HepG2 (cell line): ENCODE measurements at regions not wholly inside any gene's neighbourhood (a gene's known extent, or its start where the extent isn't known, plus 50 kb on each side); places are given as distances from the start of the nearest gene placed in this dataset.

ENCODE experiments used
- ATAC-seq: fragments of 200-7000 bp; cut with Tn5 transposase; 3 replicates; pipeline ENCODE4 v1.9.1; 2020; ENCODE audit warnings: mild to moderate bottlenecking, moderate library complexity
- BruUV-seq: library from RNA; stranded (reverse); fragments of 400-500 nt; replicated peaks from 2 replicates; lab custom pipeline; 2021; lab: Mats Ljungman, UMichigan
- CTCF ChIA-PET: fragments of 300-600 bp; formaldehyde crosslinking; extraction: SDS; loops from one replicate; lab custom pipeline; 2021; ENCODE audit warnings: low total read pairs, inconsistent platforms, low intra/inter-chr PET ratio; lab: Yijun Ruan, JAX
- POLR2A ChIA-PET: fragments of 350-600 bp; sonication (Branson Sonifier 250); formaldehyde crosslinking; loops from one replicate; lab custom pipeline; 2020; ENCODE audit warnings: antibody characterized with exemption, inconsistent platforms; lab: Yijun Ruan, JAX
- DNase-seq: peaks from one replicate; pipeline ENCODE4 v3.0.0-alpha.2; 2015; ENCODE audit warnings: low spot score
- FAIRE-seq: peaks from 3 replicates; lab custom pipeline; 2011; peaks lifted over from hg19 to GRCh38; lab: Jason Lieb, UNC
- H2AFZ ChIP-seq: one replicate; pipeline ENCODE4 v1.6.1; 2011; ENCODE audit warnings: low read length, inconsistent platforms
- H3K27ac ChIP-seq: fragments of 300-600 bp; 3 replicates; pipeline ENCODE4 v1.8.0; 2011; ENCODE audit warnings: mixed run types, mild to moderate bottlenecking, mixed read lengths, low read length, inconsistent platforms; ENCODE audit not compliant: insufficient read depth; ENCODE audit errors: extremely low read length
- H3K27me3 ChIP-seq, 2 experiments: fragments of 200-600 bp in 1 of 2; 2 replicates in 1 of 2; 3 replicates in 1 of 2; pipeline versions ENCODE4 v1.6.0 to v1.8.0; 2011; ENCODE audit warnings: low read length in 2 of 2, mild to moderate bottlenecking in 2 of 2, moderate library complexity in 2 of 2, inconsistent platforms in 1 of 2; ENCODE audit not compliant: insufficient read depth in 2 of 2, control insufficient read depth in 1 of 2
- H3K36me3 ChIP-seq, 2 experiments: fragments of 200-600 bp in 1 of 2; replicated peaks in 1 of 2; 2 replicates in 1 of 2; 3 replicates in 1 of 2; pipeline versions ENCODE4 v1.5.1 to v1.8.0; 2011; ENCODE audit warnings: low read length in 2 of 2, inconsistent platforms in 1 of 2; ENCODE audit not compliant: insufficient read depth in 2 of 2, control insufficient read depth in 1 of 2
- H3K4me1 ChIP-seq: 2 replicates; pipeline ENCODE4 v1.5.1; 2012; ENCODE audit warnings: low read length, inconsistent platforms; ENCODE audit not compliant: insufficient read depth
- H3K4me2 ChIP-seq: 2 replicates; pipeline ENCODE4 v1.6.0; 2011; ENCODE audit warnings: low read depth, low read length, inconsistent platforms
- H3K4me3 ChIP-seq, 3 experiments: fragments of 200-600 bp in 1 of 3; sonication (generic), shearing (Covaris generic) in 1 of 3; replicated peaks in 1 of 3; 2 replicates each; pipeline ENCODE4 v1.5.1; 2011 to 2016; ENCODE audit warnings: low read length in 3 of 3, inconsistent platforms in 2 of 3, low read depth in 2 of 3, mild to moderate bottlenecking in 2 of 3, control low read depth in 1 of 3, mixed read lengths in 1 of 3; ENCODE audit not compliant: insufficient read depth in 1 of 3
- H3K79me2 ChIP-seq: one replicate; pipeline ENCODE4 v1.6.1; 2011; ENCODE audit warnings: low read length, inconsistent platforms; ENCODE audit not compliant: insufficient read depth
- H3K9ac ChIP-seq: 2 replicates; pipeline ENCODE4 v1.6.0; 2011; ENCODE audit warnings: mild to moderate bottlenecking, low read depth, low read length, inconsistent platforms; ENCODE audit not compliant: insufficient read depth
- H3K9me3 ChIP-seq: 2 replicates; pipeline ENCODE4 v1.5.1; 2012; ENCODE audit warnings: mild to moderate bottlenecking, low read length
- H4K20me1 ChIP-seq: 2 replicates; pipeline ENCODE4 v1.6.0; 2011; ENCODE audit warnings: inconsistent platforms, mild to moderate bottlenecking, low read length, moderate library complexity; ENCODE audit not compliant: insufficient read depth
- ARID5B ChIP-seq: IDR thresholded peaks from 2 replicates; pipeline ENCODE4 v1.4.0; 2020; ENCODE audit warnings: mild to moderate bottlenecking, missing genetic modification reagents
- CENPBD1 ChIP-seq: sonication (generic); formaldehyde crosslinking; IDR thresholded peaks from 2 replicates; pipeline ENCODE4 v1.8.0; 2022; ENCODE audit warnings: missing genetic modification reagents, low read depth, mild to moderate bottlenecking, borderline replicate concordance
- CSRNP2 ChIP-seq: sonication (generic); formaldehyde crosslinking; conservative IDR thresholded peaks from 2 replicates; pipeline ENCODE4 v1.8.0; 2022; ENCODE audit warnings: low read depth, missing genetic modification reagents
- DMTF1 ChIP-seq: sonication (generic); formaldehyde crosslinking; IDR thresholded peaks from 2 replicates; pipeline ENCODE4 v1.4.0; 2020; ENCODE audit warnings: mild to moderate bottlenecking, missing genetic modification reagents
- GZF1 ChIP-seq: sonication (generic); formaldehyde crosslinking; IDR thresholded peaks from 2 replicates; pipeline ENCODE4 v1.5.1; 2020; ENCODE audit warnings: mild to moderate bottlenecking, missing genetic modification reagents
- IKZF4 ChIP-seq: sonication (generic); formaldehyde crosslinking; IDR thresholded peaks from 2 replicates; pipeline ENCODE4 v1.5.1; 2020; ENCODE audit warnings: borderline replicate concordance, mild to moderate bottlenecking, low read depth, missing genetic modification reagents; ENCODE audit errors: not compliant biosample characterization
- SIX1 ChIP-seq: sonication (generic); formaldehyde crosslinking; IDR thresholded peaks from 2 replicates; pipeline ENCODE4 v1.4.0; 2020; ENCODE audit warnings: missing genetic modification reagents, borderline replicate concordance
- SMAD9 ChIP-seq: sonication (generic); formaldehyde crosslinking; IDR thresholded peaks from 2 replicates; pipeline ENCODE4 v1.5.1; 2020; ENCODE audit warnings: mild to moderate bottlenecking, missing genetic modification reagents
- SRSF4 ChIP-seq: fragments of 200-400 bp; formaldehyde crosslinking; IDR thresholded peaks from one replicate; pipeline ENCODE4 v1.6.1; 2018; ENCODE audit warnings: mild to moderate bottlenecking, low read depth, low read length, moderate library complexity; ENCODE audit not compliant: poor library complexity, severe bottlenecking
- ZNF124 ChIP-seq: sonication (generic); formaldehyde crosslinking; IDR thresholded peaks from 2 replicates; pipeline ENCODE4 v1.4.0; 2020; ENCODE audit warnings: missing genetic modification reagents
- ZNF335 ChIP-seq: sonication (generic); formaldehyde crosslinking; IDR thresholded peaks from 2 replicates; pipeline ENCODE4 v1.4.0; 2020; ENCODE audit warnings: missing genetic modification reagents
- WGBS: methylation state at CpG from one replicate; pipeline ENCODE4 v1.1.6; 2017; ENCODE audit warnings: low lambda C conversion rate; 5-methylcytosine and 5-hydroxymethylcytosine counted together
- in situ Hi-C: cut with HindIII; loops from 2 replicates; pipeline ENCODE4 v1.10.0; 2017; ENCODE audit warnings: low pct_unique_long_range_greater_than_20kb; ENCODE audit not compliant: extremely low pct_ligation_motif_present
- intact Hi-C: fragments of 100-400 bp; cut with micrococcal nuclease; formaldehyde crosslinking; loops from one replicate; pipeline ENCODE4 v1.10.0; 2022; ENCODE audit not compliant: unreplicated experiment

- CTCF ChIA-PET, result no interaction called here
- no peak for ATAC-seq
- TF ChIP-seq CSRNP2 (no peak), DMTF1 (CRISPR knock-in tag) (no peak), ZNF335 (CRISPR knock-in tag) (no peak), ZNF124 (CRISPR knock-in tag) (no peak), CENPBD1 (CRISPR knock-in tag) (no peak), SRSF4 (no peak), ARID5B (no peak), IKZF4 (CRISPR knock-in tag) (no peak), SMAD9 (CRISPR knock-in tag) (no peak), SIX1 (CRISPR knock-in tag) (no peak), GZF1 (CRISPR knock-in tag) (no peak)
Observed at GRCh38 chr13:69264362-69265334, 843.0 kb upstream of the ATXN8OS start.

More at GRCh38 chr13:69264362-69265334, 843.0 kb upstream of the ATXN8OS start:
- no peaks in the 10 kb centered on the region for H3K27me3 ChIP-seq
- H3K79me2 ChIP-seq, result no peaks in the 10 kb centered on the region
- no peaks in the 10 kb centered on the region for H3K9me3 ChIP-seq
- H3K9ac ChIP-seq, result no peak overlapping the region
- 19% methylated on average over 3 of the region's 5 CpGs for WGBS
- intact Hi-C loops, result no loop called here
- no peak for FAIRE-seq
- DNase-seq, result no peak
- no peak overlapping the region for H3K4me3 ChIP-seq
- no peaks in the 10 kb centered on the region for H3K4me1 ChIP-seq
- no peak overlapping the region for H2AFZ ChIP-seq
- no peaks in the 10 kb centered on the region for H3K36me3 ChIP-seq
- in situ Hi-C loops, result no loop called here
- POLR2A ChIA-PET, result no interaction called here
- no TSS peak for BruUV-seq
- H3K27ac ChIP-seq, result no peak overlapping the region
- no peaks in the 10 kb centered on the region for H4K20me1 ChIP-seq
- no peak overlapping the region for H3K4me2 ChIP-seq
